Neural cell (in vitro differentiated cells): ENCODE measurements at regions not wholly inside any gene's neighbourhood (a gene's known extent, or its start where the extent isn't known, plus 50 kb on each side); places are given as distances from the start of the nearest gene placed in this dataset.

Source experiments
- CTCF ChIP-seq: fragments of 450-650 bp; IDR thresholded peaks from 2 replicates; pipeline ENCODE4 v1.5.1; 2014; ENCODE audit warnings: antibody characterized with exemption, mild to moderate bottlenecking, moderate library complexity; ENCODE audit not compliant: poor library complexity, severe bottlenecking
- TAF1 ChIP-seq: IDR thresholded peaks from 2 replicates; pipeline ENCODE4 v1.6.1; 2012; ENCODE audit warnings: low read depth

- TF ChIP-seq CTCF: no peak
- TF ChIP-seq TAF1: no peak
These were observed 717.5 kb upstream of the POM121L12 start for GRCh38 chr7:52317921-52318320.
